RPMI7951 (cell line): ENCODE measurements at regions not wholly inside any gene's neighbourhood (a gene's known extent, or its start where the extent isn't known, plus 50 kb on each side); places are given as distances from the start of the nearest gene placed in this dataset.
"Not testable (repeated sequence)": the region's sequence is repeated elsewhere in the genome, so short reads cannot be mapped to it uniquely, and the experiment has no call there.

Source experiments
- DNase-seq: peaks from one replicate; pipeline ENCODE4 v3.0.0-alpha.2; 2012; ENCODE audit warnings: low read depth

DNA sequence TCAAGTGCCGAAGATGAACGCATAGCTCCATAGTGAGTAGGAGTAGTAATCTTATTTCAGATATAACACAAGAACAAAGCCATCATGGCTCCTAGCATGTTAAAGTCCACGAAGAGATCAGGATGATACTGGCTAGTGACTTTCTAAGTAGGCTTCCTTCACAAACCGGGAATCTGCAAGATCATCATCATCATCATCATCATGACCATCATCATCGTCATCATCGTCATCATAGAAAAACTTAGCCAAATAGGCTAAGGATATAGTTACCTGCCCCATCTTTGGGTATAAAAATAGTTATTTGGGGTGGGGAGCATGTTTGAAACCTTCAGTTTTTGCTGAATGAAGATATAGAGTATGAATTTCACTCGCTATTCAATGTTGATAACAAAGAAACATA lies 57.9 kb downstream of the PYDC2 start:
- DNase-seq, result no peak

DNA sequence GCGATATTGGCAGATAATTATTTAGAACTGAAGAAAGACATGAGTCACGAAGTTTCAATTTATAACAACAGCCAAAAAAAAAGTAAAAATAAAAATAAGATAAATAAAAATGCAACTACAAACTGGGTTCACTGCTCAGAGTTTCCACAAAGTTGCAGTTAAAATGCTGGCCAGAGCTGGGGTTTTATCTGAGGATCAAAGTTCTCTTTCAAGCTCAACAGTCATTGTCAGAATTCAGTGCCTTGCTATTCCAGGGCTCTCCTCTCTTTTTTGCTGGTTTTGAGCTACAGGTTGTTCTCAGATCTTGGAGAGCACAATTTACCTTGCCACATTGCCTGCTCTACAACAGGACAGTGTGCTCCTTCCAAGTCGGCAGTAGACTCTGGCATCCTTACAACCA lies 60.1 kb downstream of the PYDC2 start:
- no peak for DNase-seq

DNA sequence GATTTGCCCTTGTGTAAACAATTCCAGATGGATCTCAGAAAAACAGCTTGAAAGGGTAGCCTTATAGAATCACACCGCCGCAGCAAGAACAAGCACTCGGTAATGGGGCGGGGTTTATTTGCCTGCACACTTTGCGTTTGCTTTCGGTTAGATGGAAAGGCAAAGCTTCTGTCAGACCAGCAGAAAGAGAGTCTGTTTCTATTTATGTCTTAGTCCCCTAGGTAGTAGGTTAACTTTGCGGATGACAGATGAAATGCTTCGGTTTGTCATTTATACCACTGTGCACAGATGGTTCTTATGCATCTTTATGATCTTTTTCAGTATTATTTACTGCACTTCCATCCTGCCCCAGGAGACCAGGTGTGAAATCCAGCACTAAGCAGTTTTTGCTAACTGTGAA lies 62.2 kb downstream of the PYDC2 start:
- no peak for DNase-seq

- peak; percentile 56 for DNase-seq
Measured at GRCh38 chr3:191528589-191528988, 67.6 kb downstream of the PYDC2 start.

DNA sequence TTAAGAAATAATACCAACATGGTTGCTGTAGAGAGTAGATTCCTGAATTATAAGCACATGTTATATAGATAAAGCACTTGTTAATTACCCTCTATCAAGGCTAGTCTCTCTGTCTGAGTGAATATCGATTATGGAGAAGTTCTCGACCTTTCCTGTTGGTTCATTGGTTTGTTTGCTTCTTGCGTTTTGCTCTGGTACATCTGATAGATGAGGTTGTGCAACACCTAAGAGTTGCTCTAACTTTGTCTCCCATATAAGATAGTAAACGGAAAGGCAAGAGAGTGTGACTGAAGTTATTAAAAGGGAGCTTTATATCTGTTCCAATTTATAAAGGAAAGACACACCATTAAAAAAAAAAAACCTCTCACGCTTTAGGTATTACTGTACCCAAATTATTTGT lies 69.0 kb downstream of the PYDC2 start:
- DNase-seq, result no peak

DNA sequence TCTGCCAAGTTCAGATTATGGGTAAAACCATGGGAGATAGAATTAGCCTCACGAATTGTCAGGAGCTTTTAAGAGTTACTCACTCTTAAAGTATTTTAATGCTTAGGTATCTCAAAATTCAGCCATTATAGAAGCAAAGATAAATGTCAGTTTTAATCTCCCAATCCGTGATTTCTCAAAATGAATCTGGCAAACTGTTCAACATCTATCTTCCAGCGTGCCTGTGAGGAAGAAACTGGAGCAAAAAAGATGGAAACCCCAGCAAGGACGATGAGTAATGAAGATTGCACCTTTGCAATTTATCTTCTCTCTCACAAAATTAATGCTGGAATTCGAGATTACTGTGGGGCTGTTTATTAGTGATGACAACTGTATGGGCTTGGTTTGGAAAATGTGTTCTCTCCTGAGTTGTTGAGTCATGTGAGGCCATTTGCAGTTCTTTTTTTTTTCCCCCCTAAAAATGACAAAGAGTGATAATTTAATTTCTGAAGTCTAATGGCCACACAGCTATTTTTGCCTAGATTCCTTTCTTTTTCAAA lies 70.5 kb downstream of the PYDC2 start:
- DNase-seq, result no peak

GRCh38 chr3:191543018-191543417 lies 82.1 kb downstream of the PYDC2 start:
- DNase-seq, result no peak

DNA sequence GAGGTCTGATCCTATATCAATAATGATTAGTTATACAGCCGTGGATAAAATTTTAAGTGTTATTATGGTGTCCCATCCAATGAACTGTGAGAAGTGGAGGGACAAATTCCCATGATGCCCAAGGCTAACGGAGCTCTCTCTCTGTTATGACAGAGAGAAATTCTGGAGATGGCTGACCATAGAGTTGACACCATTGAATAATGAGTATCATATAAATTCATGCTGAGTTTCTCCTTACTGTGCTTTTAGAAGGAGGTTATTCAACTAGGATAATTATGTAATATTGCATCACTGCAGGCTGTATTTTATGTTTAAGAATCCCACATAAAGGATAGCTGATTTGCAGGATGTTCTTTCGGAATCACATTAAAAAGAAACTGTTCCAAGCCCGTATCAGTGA lies 82.9 kb downstream of the PYDC2 start:
- no peak for DNase-seq

DNA sequence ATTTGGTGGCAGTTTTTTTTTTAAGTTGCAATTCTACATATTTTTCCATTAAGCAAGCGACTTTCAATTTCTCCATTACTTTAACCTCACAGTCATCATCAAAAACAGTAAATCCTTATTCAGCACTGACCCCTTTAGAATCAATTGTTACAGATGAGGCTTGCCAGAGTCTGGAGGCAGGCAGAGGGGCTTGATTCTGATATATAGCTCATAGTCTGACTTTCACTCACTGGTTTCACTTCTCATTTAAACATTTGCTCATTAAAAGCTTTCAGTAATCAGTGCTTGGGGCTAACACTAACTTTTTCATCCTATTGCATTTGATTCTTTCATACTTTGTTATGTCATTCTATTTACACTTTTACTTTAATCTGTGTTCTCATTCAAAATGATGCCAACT lies 88.4 kb downstream of the PYDC2 start:
- no peak for DNase-seq

DNA sequence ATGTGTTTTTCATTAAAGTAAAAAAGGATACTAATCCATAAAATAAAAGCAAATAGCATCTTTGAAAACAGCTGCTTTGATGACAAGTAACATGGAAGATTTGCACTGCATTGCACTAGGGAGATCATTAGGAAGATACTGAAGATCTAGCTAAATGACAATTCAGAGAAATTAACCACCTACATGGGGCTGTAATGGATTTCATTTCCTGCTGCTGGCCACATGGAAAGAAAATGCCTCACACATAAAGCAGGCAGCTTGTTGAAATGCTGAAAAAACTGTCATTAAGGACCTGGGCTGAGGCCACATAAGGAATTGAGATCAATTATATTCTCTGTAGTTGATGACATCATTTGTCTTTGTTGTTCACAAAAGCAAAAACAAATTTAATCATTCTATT lies 94.1 kb downstream of the PYDC2 start:
- no peak for DNase-seq

- no peak for DNase-seq
Measured at GRCh38 chr3:191557322-191557721, 96.4 kb downstream of the PYDC2 start.

DNA sequence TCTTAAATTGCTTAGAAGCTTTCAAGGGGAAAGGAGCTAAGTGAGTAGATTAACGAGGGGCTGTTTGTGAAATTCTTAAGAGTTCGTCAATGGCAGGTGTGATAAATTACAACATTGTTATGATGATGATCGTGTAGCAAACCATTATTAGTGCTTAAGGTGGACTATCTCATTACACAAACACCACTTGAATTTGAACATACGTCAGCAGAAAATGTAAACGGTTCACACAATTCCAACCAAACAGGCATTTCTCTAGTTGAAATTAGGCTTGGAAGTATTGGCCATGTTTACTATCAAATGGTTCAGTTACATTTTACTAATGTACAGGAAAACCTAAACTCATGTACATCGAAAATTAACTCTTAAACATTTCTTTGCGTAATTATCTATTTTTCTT lies 102.8 kb downstream of the PYDC2 start:
- DNase-seq, result no peak

DNA sequence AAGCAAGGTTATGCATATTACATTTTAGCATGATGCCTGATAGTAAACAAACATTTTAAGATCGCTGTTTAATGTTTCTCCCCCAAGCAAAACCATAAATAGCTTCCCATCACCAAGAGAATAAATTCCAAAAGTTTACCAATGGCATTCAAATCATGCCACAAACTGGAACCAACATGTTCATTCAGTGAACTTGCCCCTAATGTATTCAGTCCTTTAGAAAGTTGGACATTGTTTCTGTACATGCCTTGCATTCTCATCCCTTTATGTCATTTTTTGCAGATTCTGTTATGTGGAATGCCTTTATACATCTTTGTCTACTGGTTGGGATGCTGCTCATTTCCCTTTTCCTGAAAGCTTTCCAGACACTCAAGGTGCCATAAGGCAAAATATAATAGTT lies 105.5 kb downstream of the PYDC2 start:
- DNase-seq, result peak; percentile 18

DNA sequence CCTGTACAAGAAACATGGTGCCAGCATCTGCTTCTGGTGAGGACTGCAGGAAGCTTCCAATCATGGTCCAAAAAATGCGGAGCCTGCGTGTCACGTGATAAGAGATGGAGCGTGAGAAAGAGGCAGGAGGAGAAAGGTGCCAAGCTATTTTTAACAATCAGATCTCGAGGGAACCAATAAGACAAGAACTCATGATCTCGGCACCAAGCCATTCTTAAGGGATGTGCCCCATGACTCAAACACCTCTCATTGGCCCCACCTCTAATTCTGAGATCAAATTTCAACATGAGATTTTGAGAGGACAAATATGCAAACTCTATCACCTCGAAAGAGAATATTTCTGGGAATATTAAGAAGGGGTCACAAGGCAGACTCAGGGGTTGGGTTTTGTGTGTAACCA lies 107.2 kb downstream of the PYDC2 start:
- DNase-seq, result peak; percentile 61

DNA sequence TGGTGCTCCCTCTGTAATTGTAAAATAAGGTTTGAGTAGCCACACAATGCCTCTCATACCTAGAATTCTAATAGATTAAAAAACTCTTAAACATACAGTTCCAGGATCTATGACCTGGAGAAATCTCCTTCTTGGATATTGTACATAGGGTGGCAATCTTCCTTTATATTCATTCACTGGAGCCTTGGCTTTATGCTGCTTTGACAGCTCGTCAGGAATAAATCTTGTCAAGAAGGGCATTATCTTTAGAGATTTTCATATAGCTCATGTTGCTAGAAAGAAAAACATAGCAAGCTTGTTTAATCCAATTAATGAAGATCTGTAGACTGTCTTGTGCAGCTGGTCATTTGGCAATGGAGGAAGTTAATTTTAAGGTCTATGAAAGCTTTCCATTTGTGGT lies 131.1 kb downstream of the PYDC2 start:
- no peak for DNase-seq

GRCh38 chr3:191593486-191593885 lies 132.5 kb downstream of the PYDC2 start:
- DNase-seq, result no peak

DNA sequence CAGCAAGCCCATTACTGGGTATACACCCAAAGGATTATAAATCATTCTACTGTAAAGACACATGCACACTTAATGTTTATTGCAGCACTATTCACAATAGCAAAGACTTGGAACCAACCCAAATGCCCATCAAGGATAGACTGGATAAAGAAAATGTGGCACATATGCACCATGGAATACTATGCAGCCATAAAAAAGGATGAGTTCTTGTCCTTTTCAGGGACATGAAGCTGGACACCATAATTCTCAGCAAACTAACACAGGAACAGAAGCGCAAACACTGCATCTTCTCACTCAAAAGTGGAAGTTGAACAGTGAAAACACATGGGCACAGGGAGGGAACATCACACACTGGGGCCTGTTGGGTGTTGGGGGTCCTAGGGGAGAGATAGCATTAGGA lies 154.5 kb downstream of the PYDC2 start:
- DNase-seq, result not testable (repeated sequence)

DNA sequence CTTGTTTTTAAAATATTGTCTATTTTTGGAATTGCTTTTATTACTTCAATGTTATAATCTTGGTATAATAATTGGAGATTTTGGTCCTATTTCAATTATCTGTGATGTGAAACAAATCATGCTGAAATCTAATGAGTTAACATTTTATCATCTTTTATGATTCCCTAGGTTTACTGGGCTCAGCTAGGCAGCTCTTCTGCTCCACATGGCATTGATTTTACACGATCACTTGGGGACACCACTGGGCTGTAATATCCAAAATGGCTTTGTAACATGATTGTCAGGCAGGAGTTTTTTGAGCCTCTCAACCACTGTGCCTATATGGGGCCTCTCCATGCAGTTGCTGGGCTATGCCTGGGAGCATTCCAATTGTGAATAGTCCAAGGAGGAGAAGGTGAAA lies 163.3 kb downstream of the PYDC2 start:
- no peak for DNase-seq

DNA sequence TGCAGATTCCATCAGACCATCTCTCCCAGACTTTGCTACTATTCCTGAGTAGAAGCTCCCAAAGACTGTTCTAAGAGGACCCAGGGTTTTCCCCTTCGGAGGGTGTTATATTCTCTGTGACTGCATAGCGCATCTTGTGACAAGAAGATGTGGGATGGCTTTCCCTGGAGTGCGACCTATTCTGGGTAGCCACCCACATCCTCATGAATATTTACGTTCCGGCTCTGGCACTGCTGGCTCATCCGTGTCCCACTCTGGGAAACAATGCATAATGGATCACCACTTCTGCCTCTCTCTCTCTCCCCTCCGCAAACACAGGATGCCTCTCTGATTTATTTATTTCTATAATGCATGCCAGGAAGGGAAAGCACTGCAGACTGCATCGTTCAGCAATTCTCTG lies 166.1 kb downstream of the PYDC2 start:
- peak; percentile 24 for DNase-seq

GRCh38 chr3:191628571-191628970 lies 167.6 kb downstream of the PYDC2 start:
- DNase-seq, result no peak

- DNase-seq, result no peak
Measured at GRCh38 chr3:191631496-191631895, 170.5 kb downstream of the PYDC2 start.

DNA sequence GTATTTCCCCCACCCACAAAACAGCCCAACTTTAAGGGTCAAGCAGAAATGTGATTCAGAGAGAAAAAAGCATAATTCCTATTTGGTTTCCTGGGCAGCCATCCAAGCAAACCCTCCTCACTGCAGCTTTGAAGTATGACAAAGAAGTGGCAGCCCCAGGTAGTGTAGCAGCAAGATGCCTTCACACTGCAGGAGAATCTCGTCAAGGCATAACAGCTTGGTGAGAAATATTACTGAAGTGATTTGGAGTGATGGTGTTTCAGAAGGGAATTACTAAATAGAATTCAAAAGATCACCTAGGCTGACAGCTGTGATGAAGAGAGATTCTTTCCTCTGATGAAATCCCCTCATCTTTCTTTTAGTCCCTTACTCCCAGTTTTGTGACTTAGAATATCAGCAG lies 173.9 kb downstream of the PYDC2 start:
- DNase-seq, result no peak

- no peak for DNase-seq
Measured at GRCh38 chr3:191637611-191638010, 176.6 kb downstream of the PYDC2 start.

- no peak for DNase-seq
Measured at GRCh38 chr3:191641789-191642188, 180.8 kb downstream of the PYDC2 start.

GRCh38 chr3:191644291-191644690 lies 183.3 kb downstream of the PYDC2 start:
- no peak for DNase-seq
